Cardiac muscle cell (in vitro differentiated cells and primary cell): ENCODE measurements at regions not wholly inside any gene's neighbourhood (a gene's known extent, or its start where the extent isn't known, plus 50 kb on each side); places are given as distances from the start of the nearest gene placed in this dataset.

ENCODE experiments used
- DNase-seq, 2 donors: peaks; one replicate each; pipeline versions ENCODE4 v3.0.0 to v3.0.0-alpha.2; 2010 to 2017; ENCODE audit warnings: low read depth in 1 of 2, low spot score in 1 of 2
- H3K27ac ChIP-seq: fragments of 200-600 bp; sonication (generic); 2 replicates; pipeline ENCODE4 v1.5.1; 2016
- H3K27me3 ChIP-seq: fragments of 200-600 bp; sonication (generic); 2 replicates; pipeline ENCODE4 v1.6.0; 2016; ENCODE audit warnings: control low read depth
- H3K36me3 ChIP-seq: fragments of 200-600 bp; sonication (generic); 2 replicates; pipeline ENCODE4 v1.5.1; 2016; ENCODE audit warnings: control low read depth
- H3K4me1 ChIP-seq: fragments of 200-600 bp; sonication (generic); 2 replicates; pipeline ENCODE4 v1.8.1; 2017; ENCODE audit warnings: low read depth, mild to moderate bottlenecking, mixed run types
- H3K4me3 ChIP-seq: fragments of 200-600 bp; sonication (generic); 2 replicates; pipeline ENCODE4 v1.5.1; 2016; ENCODE audit warnings: mild to moderate bottlenecking
- H3K9me3 ChIP-seq: fragments of 200-600 bp; sonication (generic); 2 replicates; pipeline ENCODE4 v1.5.1; 2017; ENCODE audit warnings: low read depth, mild to moderate bottlenecking, control low read depth
- TF ChIP-seq, protein P1 (sequence below): IDR thresholded peaks from 2 replicates; pipeline ENCODE4 v1.5.1; 2012; ENCODE audit warnings: low read depth, mild to moderate bottlenecking, low read length

DNA sequence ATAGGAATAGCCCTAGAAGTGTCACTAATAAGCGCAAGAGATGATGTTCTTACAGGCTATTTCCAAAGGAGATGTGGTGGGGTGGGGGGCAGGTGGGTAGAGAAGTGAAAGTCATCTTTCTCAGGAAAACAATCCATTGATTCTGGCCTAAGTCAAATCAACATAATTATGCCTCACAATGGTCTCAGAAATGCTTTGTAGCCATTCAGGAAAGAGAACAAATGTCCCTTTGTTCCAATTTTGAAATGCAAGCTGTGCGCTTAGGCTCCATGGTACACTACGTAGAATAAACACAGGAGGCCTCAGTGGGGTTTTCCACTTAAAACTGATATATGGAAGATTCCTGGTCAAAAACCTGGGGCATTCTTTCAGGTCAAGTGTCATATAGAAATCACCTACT is 529.9 kb upstream of the KLHL29 start:
- no peak overlapping the region for H3K27ac ChIP-seq
- DNase-seq = no peak
- no peaks in the 10 kb centered on the region for H3K27me3 ChIP-seq
- no peak overlapping the region for H3K4me3 ChIP-seq
- TF ChIP-seq, protein P1, sequence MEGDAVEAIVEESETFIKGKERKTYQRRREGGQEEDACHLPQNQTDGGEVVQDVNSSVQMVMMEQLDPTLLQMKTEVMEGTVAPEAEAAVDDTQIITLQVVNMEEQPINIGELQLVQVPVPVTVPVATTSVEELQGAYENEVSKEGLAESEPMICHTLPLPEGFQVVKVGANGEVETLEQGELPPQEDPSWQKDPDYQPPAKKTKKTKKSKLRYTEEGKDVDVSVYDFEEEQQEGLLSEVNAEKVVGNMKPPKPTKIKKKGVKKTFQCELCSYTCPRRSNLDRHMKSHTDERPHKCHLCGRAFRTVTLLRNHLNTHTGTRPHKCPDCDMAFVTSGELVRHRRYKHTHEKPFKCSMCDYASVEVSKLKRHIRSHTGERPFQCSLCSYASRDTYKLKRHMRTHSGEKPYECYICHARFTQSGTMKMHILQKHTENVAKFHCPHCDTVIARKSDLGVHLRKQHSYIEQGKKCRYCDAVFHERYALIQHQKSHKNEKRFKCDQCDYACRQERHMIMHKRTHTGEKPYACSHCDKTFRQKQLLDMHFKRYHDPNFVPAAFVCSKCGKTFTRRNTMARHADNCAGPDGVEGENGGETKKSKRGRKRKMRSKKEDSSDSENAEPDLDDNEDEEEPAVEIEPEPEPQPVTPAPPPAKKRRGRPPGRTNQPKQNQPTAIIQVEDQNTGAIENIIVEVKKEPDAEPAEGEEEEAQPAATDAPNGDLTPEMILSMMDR = no peak
- H3K36me3 ChIP-seq = no peaks in the 10 kb centered on the region
- no peaks in the 10 kb centered on the region for H3K9me3 ChIP-seq
- peaks cover 11% of the 10 kb centered on the region for H3K4me1 ChIP-seq

DNA sequence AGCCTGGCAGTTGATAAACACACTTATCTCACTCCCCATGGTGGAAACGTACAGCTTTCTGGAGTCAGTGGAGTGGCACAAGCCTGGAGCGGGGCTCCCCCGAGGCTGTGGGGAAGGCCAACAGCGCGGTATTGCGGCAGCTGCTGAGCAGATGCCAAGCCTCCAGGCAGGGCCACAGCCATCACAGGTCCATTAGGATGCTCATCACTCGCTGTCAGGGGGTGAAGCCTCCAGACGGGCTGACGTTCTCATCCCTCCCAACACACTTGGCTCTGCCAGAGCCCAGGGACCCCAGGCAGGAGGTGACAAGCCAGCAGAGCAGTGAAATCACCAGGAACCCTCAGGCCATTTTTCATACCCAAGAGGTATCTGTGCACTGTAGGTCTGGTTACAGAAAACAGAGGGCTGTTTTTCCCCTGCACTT is 529.2 kb upstream of the KLHL29 start:
- no peaks in the 10 kb centered on the region for H3K9me3 ChIP-seq
- H3K36me3 ChIP-seq = no peaks in the 10 kb centered on the region
- DNase-seq = peak in 1 of 2 donors; percentile 3
- no peak overlapping the region for H3K4me3 ChIP-seq
- no peaks in the 10 kb centered on the region for H3K27me3 ChIP-seq
- TF ChIP-seq, protein P1 = no peak
- H3K4me1 ChIP-seq = peaks cover 11% of the 10 kb centered on the region
- peak overlapping the region; percentile 19 for H3K27ac ChIP-seq

DNA sequence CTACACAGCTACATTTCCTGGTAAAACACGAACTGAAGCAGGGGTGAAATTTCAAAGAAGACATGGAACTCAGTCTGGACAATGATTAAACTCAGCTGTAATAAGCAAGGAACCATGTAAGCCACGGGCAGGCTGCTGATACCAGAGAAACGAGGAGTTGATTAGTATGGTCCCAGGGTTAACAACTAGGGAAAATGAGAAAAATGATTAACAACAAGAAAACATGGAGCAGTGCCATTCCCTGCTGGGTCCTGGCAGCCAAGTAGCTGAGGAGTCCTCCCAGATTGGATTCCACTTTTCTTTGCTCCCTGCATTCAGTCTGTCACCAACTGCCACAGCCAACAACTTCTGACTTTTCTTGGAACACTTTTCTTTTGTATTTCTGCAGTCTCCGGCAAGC is 517.0 kb upstream of the KLHL29 start:
- TF ChIP-seq, protein P1 = no peak
- Histone ChIP-seq H3K36me3 (no peaks in the 10 kb centered on the region), H3K27me3 (no peaks in the 10 kb centered on the region), H3K9me3 (no peaks in the 10 kb centered on the region), H3K4me3 (no peak overlapping the region), H3K4me1 (no peaks in the 10 kb centered on the region), H3K27ac (no peak overlapping the region)
- no peak for DNase-seq

- Histone ChIP-seq H3K36me3 (no peaks in the 10 kb centered on the region), H3K27ac (no peak overlapping the region), H3K4me3 (no peak overlapping the region), H3K9me3 (no peaks in the 10 kb centered on the region), H3K4me1 (peaks cover 23% of the 10 kb centered on the region), H3K27me3 (no peaks in the 10 kb centered on the region)
- DNase-seq = no peak
- TF ChIP-seq, protein P1 = no peak
These were observed 506.9 kb upstream of the KLHL29 start for GRCh38 chr2:22878121-22878520.

DNA sequence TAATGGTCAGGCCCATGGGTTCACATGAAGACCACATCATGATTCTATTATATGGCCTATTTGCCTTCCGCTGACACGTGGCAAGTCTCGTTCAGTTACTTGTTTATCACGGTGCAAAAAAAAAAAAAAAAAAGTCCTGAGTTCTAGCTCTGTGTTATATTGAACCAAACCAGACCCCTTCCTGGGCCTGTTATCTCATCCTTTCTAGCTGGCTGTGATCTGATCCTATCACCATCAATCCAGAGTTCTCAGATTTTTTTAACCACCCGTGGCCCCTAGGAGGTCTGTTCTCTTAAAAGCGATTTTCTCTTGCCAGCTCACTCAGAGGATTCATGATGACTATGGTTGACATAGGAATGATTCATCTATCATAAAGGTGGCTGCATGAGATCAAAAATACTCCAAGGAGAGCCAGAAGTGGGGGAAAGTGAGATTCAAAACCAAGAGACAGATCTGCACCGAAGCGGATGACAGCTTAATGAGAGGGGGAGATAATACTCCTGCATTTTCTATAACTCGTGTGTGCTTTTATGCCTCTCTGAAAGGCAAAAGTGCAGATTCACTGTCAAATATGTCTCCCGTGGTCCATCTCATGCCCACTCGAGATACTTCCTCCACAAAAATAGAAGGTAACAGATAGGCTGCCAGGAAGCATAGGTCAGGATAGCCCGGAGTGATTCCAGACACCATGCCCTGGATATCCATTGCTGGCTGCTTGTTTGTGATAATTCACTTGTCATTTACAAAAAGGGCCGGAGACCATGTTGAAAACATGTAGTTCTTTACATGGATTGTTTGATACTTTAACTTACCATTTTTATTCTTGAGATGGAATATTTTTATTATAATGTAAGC is 505.7 kb upstream of the KLHL29 start:
- peaks cover 23% of the 10 kb centered on the region for H3K4me1 ChIP-seq
- no peaks in the 10 kb centered on the region for H3K27me3 ChIP-seq
- H3K27ac ChIP-seq = peak overlapping the region; percentile 46
- TF ChIP-seq, protein P1 = no peak
- DNase-seq = peak in 1 of 2 donors; percentile 18
- H3K36me3 ChIP-seq = no peaks in the 10 kb centered on the region
- H3K9me3 ChIP-seq = no peaks in the 10 kb centered on the region
- no peak overlapping the region for H3K4me3 ChIP-seq
